ENCODE measurements at regions not wholly inside any gene's neighbourhood (a gene's known extent, or its start where the extent isn't known, plus 50 kb on each side); places are given as distances from the start of the nearest gene placed in this dataset.
A peak's percentile ranks its signal among the peaks of the same experiment; 100 is the strongest.

DNA sequence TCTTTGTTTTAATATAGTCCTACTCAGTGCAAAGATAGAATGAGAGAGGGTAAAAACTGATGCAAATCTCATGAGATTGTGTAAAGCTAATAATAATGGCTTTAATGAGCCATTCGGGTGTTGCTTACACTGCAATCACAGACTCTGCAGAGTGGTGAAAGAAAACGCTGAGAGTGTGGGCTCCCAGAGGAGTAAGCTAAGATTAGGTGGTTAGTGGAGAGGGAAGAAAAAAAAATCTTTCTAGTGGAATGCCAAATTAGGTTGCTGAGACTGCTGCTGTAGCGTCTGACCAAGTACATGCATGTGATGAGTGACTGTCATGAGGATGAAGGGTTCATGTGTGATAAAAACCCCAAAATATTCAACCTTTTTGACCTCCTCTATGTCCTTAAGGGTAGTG is 645.9 kb upstream of the ADGRL4 start:
- Mint-ChIP-seq H3K27me3 (ENCODE audit: insufficient read depth) (no peaks in the 10 kb centered on the region), H3K9me3 (no peaks in the 10 kb centered on the region), H3K27ac (peak overlapping the region; percentile 19), H3K4me1 (peaks cover 15% of the 10 kb centered on the region), H3K4me3 (no peak overlapping the region), H3K36me3 (ENCODE audit: low read depth) (no peaks in the 10 kb centered on the region)
- no peak overlapping the region for H3K4me3 ChIP-seq (ENCODE audit: low read length)
- TF ChIP-seq, protein P1, sequence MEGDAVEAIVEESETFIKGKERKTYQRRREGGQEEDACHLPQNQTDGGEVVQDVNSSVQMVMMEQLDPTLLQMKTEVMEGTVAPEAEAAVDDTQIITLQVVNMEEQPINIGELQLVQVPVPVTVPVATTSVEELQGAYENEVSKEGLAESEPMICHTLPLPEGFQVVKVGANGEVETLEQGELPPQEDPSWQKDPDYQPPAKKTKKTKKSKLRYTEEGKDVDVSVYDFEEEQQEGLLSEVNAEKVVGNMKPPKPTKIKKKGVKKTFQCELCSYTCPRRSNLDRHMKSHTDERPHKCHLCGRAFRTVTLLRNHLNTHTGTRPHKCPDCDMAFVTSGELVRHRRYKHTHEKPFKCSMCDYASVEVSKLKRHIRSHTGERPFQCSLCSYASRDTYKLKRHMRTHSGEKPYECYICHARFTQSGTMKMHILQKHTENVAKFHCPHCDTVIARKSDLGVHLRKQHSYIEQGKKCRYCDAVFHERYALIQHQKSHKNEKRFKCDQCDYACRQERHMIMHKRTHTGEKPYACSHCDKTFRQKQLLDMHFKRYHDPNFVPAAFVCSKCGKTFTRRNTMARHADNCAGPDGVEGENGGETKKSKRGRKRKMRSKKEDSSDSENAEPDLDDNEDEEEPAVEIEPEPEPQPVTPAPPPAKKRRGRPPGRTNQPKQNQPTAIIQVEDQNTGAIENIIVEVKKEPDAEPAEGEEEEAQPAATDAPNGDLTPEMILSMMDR (conservative IDR thresholded peaks at IDR 0.05) = no peak
- H3K9me3 ChIP-seq (ENCODE audit: control insufficient read depth, low read length) = no peaks in the 10 kb centered on the region
- peaks cover 5% of the 10 kb centered on the region for H3K4me1 ChIP-seq (ENCODE audit: control insufficient read depth, insufficient read depth, low read length)
- no peak for DNase-seq
- H3K36me3 ChIP-seq (ENCODE audit: control insufficient read depth, insufficient read depth, low read length) = no peaks in the 10 kb centered on the region
- WGBS, 2 experiments (ENCODE audit: insufficient coverage in 1 of 2, insufficient read length in 1 of 2) = 72 to 87% methylated on average over 2 to 3 of the region's 3 CpGs
- H3K27ac ChIP-seq (ENCODE audit: low read depth, low read length) = no peak overlapping the region
- H3K9ac ChIP-seq (ENCODE audit: extremely low read depth, low read length, poor library complexity, severe bottlenecking) = no peak overlapping the region
- H3K27me3 ChIP-seq (ENCODE audit: control insufficient read depth, insufficient read depth, low read length, poor library complexity, severe bottlenecking) = no peaks in the 10 kb centered on the region

DNA sequence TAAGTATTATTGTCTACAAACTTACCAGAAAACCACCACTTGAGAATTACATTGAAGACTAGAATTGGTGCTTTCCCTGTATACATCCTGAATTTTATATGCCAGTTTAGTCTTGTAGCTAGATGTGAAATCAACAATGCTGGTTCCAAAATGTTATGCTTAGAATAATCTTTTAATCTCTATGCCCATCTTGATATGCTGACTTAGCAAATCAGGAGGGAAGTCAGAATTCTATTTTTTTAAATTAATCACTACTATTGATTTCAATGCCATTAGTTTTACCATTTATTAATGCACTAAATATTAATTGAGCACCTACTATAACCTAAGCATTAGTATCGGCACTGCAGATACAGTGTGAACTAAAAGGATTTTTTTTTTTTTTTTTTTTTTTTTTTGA is 641.6 kb upstream of the ADGRL4 start:
- Mint-ChIP-seq H3K9me3 (peaks cover 20% of the 10 kb centered on the region), H3K27me3 (ENCODE audit: insufficient read depth) (no peaks in the 10 kb centered on the region), H3K4me3 (no peak overlapping the region), H3K4me1 (peaks cover 18% of the 10 kb centered on the region), H3K27ac (no peak overlapping the region), H3K36me3 (ENCODE audit: low read depth) (peaks cover 15% of the 10 kb centered on the region)
- Histone ChIP-seq H3K4me1 (ENCODE audit: control insufficient read depth, insufficient read depth, low read length) (peaks cover 5% of the 10 kb centered on the region), H3K36me3 (ENCODE audit: control insufficient read depth, insufficient read depth, low read length) (no peaks in the 10 kb centered on the region), H3K27ac (ENCODE audit: low read depth, low read length) (no peak overlapping the region), H3K27me3 (ENCODE audit: control insufficient read depth, insufficient read depth, low read length, poor library complexity, severe bottlenecking) (no peaks in the 10 kb centered on the region), H3K9me3 (ENCODE audit: control insufficient read depth, low read length) (peaks cover 11% of the 10 kb centered on the region), H3K9ac (ENCODE audit: extremely low read depth, low read length, poor library complexity, severe bottlenecking) (no peak overlapping the region), H3K4me3 (ENCODE audit: low read length) (no peak overlapping the region)
- no peak for DNase-seq
- no CpG with 5 or more reads among the region's 1 CpG for WGBS, 2 experiments (ENCODE audit: insufficient coverage in 1 of 2, insufficient read length in 1 of 2)
- TF ChIP-seq, protein P1 (conservative IDR thresholded peaks at IDR 0.05) = no peak

DNA sequence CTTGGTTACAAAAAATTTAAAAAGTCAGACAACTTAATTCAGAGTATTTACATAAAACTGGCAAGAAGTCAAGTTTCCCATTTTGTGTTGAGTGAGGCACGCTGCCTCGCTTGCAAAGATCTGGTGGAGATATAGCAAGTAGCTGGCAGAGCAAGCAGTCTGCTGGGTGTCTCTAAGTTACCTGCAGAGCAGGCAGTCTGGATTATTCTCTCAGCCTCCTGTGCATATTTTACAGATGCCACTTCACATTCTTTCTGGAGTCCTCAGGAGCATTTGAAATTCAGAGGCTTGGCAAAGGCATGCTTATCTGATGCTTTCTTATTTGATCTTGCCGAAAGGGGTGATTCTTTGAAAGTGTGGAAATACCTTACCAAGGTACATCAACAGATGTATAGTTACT is 640.4 kb upstream of the ADGRL4 start:
- H3K27me3 ChIP-seq (ENCODE audit: control insufficient read depth, insufficient read depth, low read length, poor library complexity, severe bottlenecking) = no peaks in the 10 kb centered on the region
- peaks cover 5% of the 10 kb centered on the region for H3K4me1 ChIP-seq (ENCODE audit: control insufficient read depth, insufficient read depth, low read length)
- no peak overlapping the region for H3K9ac ChIP-seq (ENCODE audit: extremely low read depth, low read length, poor library complexity, severe bottlenecking)
- Mint-ChIP-seq H3K27ac (peak overlapping the region; percentile 5), H3K27me3 (ENCODE audit: insufficient read depth) (no peaks in the 10 kb centered on the region), H3K4me1 (peaks cover 20% of the 10 kb centered on the region), H3K9me3 (peaks cover 32% of the 10 kb centered on the region), H3K36me3 (ENCODE audit: low read depth) (peaks cover 21% of the 10 kb centered on the region), H3K4me3 (no peak overlapping the region)
- DNase-seq = peak; percentile 55
- H3K27ac ChIP-seq (ENCODE audit: low read depth, low read length) = no peak overlapping the region
- H3K9me3 ChIP-seq (ENCODE audit: control insufficient read depth, low read length) = peaks cover 11% of the 10 kb centered on the region
- H3K4me3 ChIP-seq (ENCODE audit: low read length) = no peak overlapping the region
- H3K36me3 ChIP-seq (ENCODE audit: control insufficient read depth, insufficient read depth, low read length) = no peaks in the 10 kb centered on the region
- 89 to 100% methylated on average over 2 to 3 of the region's 3 CpGs for WGBS, 2 experiments (ENCODE audit: insufficient coverage in 1 of 2, insufficient read length in 1 of 2)
- TF ChIP-seq, protein P1 (conservative IDR thresholded peaks at IDR 0.05) = no peak

Data from endodermal cell (in vitro differentiated cells).